NCI-H2107 (cell line): ENCODE measurements at regions not wholly inside any gene's neighbourhood (a gene's known extent, or its start where the extent isn't known, plus 50 kb on each side); places are given as distances from the start of the nearest gene placed in this dataset.

Source experiments
- DNase-seq: peaks from one replicate; lab custom pipeline; 2025; lab: John Stamatoyannopoulos, UW

- no peak for DNase-seq
Observed at GRCh38 chr9:126089789-126090188, 236.8 kb upstream of the MVB12B start.

- no peak for DNase-seq
Observed at GRCh38 chr9:126093771-126094170, 232.9 kb upstream of the MVB12B start.

GRCh38 chr9:126095546-126096190, 231.0 kb upstream of the MVB12B start:
- no peak for DNase-seq

GRCh38 chr9:126096340-126096739, 230.3 kb upstream of the MVB12B start:
- no peak for DNase-seq

GRCh38 chr9:126097679-126098078, 228.9 kb upstream of the MVB12B start:
- DNase-seq: no peak

GRCh38 chr9:126106404-126106803, 220.2 kb upstream of the MVB12B start:
- no peak for DNase-seq

- DNase-seq: no peak
Observed at GRCh38 chr9:126107693-126108092, 218.9 kb upstream of the MVB12B start.

- DNase-seq: no peak
Observed at GRCh38 chr9:126108240-126108639, 218.4 kb upstream of the MVB12B start.

- no peak for DNase-seq
Observed at GRCh38 chr9:126109575-126109974, 217.1 kb upstream of the MVB12B start.

GRCh38 chr9:126111556-126111955, 215.1 kb upstream of the MVB12B start:
- DNase-seq: no peak

GRCh38 chr9:126112135-126112720, 214.4 kb upstream of the MVB12B start:
- no peak for DNase-seq

- no peak for DNase-seq
Observed at GRCh38 chr9:126113176-126113575, 213.5 kb upstream of the MVB12B start.

- DNase-seq: no peak
Observed at GRCh38 chr9:126113756-126114408, 212.7 kb upstream of the MVB12B start.

- DNase-seq: no peak
Observed at GRCh38 chr9:126114409-126114760, 212.2 kb upstream of the MVB12B start.

GRCh38 chr9:126114850-126115460, 211.7 kb upstream of the MVB12B start:
- no peak for DNase-seq

GRCh38 chr9:126116351-126117157, 210.1 kb upstream of the MVB12B start:
- no peak for DNase-seq

GRCh38 chr9:126117158-126117425, 209.5 kb upstream of the MVB12B start:
- no peak for DNase-seq

- DNase-seq: no peak
Observed at GRCh38 chr9:126117631-126118030, 209.0 kb upstream of the MVB12B start.

GRCh38 chr9:126119731-126120130, 206.9 kb upstream of the MVB12B start:
- no peak for DNase-seq

- DNase-seq: no peak
Observed at GRCh38 chr9:126122901-126123616, 203.6 kb upstream of the MVB12B start.

- DNase-seq: no peak
Observed at GRCh38 chr9:126123927-126124326, 202.7 kb upstream of the MVB12B start.

- no peak for DNase-seq
Observed at GRCh38 chr9:126125177-126125576, 201.5 kb upstream of the MVB12B start.
